Dermis blood vessel endothelial cell (primary cell): ENCODE measurements at regions not wholly inside any gene's neighbourhood (a gene's known extent, or its start where the extent isn't known, plus 50 kb on each side); places are given as distances from the start of the nearest gene placed in this dataset.

Experiments used
- DNase-seq: peaks from one replicate; pipeline ENCODE4 v3.0.0; 2010

DNA sequence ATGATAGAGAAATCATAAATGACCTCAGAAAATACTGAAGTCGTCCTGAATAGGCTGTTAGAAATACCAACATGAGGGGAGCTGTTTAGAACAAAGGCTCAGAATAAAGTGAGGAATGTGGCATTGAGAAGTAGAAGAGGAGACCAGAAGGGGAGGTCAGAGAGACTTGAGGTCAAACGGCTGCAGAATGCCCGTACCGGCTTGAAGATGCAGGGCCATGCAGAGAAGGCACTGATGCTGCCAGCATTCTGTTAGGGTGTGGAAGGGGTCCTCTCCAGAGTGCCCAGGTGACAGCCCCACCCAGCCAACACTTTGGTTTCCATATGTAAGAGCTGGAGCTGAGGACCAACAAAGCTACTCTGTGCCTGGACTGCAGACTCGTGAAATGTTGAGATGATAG, 570.9 kb downstream of the CDH26 start:
- no peak for DNase-seq

DNA sequence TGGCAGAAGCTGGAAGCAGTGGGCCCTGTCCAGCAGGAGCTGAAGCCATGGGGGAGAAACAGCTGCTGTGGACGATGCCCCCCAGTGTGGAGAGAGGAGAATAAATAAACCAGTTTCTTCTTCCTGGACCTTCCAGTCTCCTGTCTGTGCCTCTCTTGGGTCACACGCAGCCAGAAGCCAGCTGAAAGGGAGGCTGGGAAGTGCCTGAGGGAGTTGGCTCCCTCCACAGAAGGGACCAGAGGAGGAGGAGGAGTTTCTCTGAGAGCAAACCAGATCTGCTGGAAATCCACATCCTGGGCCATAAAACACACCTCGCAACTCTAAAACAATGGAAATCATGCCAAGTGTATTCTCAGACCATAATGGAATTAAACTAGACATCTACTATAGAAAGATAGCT, 577.0 kb downstream of the CDH26 start:
- no peak for DNase-seq

DNA sequence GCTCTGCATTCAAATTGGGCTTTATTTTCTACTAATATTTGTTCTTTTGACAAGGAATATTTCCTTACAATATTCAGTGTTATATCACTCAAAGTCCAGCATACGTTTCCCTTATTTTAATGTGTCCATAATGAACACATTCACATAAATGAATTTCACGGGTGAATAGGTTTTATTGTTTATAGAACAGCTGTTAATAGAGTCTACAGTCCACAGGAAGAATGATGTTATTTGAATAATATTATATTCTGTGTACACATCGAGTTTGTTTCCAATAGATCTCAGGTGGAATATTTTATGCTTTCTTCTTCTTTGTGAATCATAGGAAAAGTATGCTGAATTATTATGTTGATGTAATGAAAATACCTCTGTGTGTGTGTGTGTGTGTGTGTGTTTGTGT, 582.4 kb downstream of the CDH26 start:
- DNase-seq, result no peak

DNA sequence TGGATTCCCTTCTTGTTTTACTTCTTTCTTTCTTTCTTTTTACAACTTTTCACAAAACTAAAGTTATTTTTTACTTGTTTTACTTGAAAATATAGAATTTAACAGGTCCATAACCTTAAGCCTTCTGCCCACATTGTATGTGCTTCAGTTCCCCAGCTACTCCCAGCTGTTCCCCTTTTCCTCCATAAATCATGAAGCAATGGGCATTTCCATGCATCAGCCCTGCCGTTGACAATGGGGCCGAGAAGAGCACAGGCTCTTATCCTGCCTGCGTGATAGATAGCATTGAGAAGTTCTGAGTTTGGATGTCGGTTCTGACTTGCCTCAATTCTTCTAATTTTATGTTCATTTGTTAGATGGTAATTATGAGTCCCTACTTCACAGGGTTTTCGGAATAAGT, 583.8 kb downstream of the CDH26 start:
- no peak for DNase-seq

DNA sequence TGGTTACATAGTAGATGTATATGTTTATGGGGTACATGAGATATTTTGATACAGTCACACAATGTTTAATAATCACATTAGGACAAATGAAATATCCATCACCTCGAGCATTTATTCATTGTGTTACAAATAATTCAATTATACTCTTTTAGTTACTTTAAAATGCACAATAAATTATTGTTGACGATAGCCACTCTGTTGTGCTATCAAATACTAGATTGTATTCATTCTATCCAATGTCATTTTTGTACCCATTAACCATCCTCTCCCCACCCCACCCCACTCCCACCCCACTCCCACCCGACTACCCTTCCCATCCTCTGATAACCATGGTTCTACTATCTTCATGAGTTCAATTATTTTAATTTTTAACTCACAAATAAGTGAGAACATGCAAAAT, 585.4 kb downstream of the CDH26 start:
- no peak for DNase-seq

DNA sequence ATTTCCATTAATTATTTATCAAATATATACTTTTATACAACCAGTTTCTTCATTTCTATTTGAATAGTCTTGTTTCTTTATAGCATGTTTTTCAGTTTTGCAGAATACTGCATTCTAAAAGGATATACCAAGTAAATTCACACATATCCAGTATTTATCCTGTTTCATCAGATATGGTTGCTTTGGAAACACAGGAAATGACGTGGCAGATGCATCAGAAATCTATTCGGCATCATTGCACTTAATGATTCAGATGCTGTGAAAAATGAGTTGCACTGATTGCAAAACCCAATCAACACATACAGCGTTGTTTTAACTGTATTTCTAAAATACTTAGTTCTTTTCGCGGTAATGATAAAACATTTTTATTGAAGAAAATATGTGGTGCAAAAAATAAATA, 594.9 kb downstream of the CDH26 start:
- no peak for DNase-seq

DNA sequence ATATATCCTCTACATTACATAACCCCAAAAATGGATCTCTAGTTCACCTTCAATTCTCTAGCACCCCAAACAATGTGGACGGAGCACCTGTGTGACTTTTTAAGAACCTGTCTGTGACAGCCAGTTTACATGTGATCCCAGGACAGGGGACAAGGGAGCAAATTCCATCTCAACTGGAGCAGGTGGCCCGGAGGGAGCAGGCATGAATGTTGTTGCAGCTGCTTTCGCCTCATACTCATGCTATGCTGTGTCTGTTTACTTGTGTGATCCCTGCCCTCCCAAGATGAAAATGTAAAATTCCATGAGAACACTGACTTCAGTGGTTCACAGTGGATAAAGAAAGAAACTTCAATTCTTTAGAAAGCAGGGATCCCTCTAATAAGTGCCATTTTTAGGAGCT, 600.3 kb downstream of the CDH26 start:
- no peak for DNase-seq

DNA sequence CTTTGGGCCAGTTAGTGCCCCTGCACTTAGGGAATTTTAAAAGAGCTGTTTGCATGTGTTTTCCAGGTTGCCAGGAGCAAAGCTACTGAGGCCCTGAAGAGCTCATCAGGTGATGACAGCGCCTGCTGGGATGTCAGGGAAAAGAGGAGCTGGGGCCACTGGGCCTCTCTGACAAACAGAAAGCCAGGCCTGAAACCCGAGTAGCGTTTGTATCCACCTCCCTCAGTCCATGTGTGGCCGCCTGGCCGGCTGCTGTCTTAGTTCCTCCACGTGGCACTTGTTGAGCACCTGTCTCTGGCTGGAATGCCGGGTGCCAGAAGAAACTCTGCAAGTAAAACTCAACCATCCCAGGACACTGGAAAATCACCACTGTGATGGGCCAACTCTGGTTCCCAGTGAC, 601.2 kb downstream of the CDH26 start:
- DNase-seq, result no peak

DNA sequence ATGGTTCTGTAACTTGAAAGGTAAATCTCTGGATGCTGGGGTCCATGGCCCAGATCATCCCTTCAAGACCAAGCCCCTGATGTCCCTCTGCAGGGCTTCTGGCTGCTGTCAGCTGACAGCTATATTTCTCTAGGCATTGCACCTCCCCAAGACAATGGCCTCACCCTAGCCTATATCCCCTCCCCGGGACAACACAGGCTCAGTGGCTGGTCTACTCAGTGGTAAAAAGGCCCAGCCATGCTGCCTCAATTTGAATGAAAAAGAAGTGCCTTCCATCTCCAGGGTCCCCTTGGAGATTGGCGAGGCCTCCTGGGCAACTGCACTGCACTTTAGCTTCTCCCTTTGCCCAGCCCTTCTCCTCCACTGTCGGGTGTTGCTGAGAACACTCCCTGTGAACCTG, 602.8 kb downstream of the CDH26 start:
- DNase-seq, result no peak

DNA sequence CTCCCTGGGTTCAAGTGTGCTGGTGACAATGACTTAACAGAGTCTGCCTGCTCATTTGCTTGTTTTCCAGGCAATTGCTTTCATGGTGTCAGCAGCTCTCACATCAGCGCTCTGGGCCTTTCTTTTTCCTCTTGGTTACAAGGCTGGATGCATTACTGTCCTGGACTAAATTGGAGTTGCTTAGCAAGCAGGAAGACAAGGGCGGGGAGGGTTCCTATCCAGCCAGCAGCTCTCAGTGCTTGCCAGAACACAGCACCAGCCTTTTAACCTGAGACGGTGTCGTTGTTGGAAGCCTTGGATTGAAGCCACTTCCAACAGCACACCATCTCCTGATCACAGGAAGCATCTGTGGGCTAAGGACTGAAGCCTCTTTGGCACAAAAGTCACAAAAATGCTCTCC, 606.9 kb downstream of the CDH26 start:
- DNase-seq, result no peak

DNA sequence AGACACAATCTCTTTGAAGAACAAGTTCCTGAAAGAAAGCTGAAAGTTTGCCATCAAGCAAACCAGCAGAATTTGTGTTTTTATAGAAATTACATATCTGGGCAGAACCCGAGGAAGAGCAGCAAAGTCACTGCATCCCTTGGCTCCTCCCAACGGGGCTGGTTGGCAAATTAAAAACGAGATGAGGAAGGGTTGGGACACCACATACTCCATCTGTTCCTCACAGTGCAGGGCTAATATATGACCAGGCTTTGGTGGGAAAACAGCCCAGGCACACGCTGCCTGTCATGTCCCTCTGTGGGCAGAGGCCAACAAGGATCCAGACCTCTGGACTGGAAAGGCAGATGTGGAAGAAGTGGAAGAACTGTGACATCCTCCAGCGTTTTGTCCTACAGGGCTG, 607.3 kb downstream of the CDH26 start:
- DNase-seq, result no peak

DNA sequence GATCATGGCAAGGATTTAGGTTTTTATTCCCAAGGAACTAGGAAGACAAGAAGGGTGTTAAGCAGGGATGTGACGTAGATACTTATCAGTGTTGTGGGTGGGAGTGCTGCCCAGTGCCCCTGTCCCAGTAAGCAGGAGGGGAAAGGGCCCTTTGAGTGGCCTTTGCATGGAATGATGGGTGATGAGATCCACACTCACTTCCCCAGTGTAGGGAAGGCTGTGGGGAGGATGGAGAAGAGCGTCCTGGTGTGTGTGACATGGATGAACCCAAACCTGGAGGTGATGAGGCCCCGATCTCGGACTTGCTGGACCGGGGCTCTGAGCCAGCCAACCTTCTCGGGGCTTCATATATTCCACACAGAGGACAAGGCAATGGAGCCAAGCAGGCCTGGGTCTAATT, 610.9 kb downstream of the CDH26 start:
- DNase-seq, result no peak

DNA sequence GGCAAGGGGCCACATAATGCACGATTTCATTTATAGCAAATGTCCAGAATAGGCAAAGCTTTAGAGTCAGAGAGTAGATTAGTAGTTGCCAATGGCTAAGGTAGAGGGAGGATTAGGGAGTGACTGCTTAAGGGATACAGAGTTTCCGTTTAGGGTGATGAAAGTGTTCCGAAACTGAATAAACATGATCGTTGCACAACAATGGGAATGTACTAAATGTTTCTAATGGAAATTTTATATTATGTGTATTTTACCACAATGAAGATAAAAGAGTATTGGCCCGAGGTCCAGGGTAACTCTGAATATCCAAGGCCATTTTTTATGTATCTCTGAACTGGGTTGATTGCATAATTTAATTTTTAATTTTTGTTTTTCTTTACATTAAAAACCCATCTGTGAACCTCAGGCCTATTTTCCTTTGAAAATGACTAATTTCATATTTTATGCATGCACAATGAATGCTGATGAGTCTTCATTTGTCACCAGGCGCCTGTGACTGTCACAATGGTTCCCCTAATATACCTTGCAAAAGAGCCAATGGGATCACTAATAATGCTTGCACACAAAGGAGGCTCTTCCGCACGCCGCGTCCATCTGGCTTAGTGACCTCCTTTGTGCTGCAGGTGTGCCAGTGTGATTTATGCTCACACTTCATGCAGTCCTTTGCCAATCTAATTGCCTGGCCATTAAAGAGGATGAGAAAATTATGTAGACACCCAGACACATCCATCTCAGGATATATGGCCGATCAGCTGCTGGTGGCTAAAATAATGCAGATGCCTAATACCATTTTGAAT, 612.5 kb downstream of the CDH26 start:
- no peak for DNase-seq

DNA sequence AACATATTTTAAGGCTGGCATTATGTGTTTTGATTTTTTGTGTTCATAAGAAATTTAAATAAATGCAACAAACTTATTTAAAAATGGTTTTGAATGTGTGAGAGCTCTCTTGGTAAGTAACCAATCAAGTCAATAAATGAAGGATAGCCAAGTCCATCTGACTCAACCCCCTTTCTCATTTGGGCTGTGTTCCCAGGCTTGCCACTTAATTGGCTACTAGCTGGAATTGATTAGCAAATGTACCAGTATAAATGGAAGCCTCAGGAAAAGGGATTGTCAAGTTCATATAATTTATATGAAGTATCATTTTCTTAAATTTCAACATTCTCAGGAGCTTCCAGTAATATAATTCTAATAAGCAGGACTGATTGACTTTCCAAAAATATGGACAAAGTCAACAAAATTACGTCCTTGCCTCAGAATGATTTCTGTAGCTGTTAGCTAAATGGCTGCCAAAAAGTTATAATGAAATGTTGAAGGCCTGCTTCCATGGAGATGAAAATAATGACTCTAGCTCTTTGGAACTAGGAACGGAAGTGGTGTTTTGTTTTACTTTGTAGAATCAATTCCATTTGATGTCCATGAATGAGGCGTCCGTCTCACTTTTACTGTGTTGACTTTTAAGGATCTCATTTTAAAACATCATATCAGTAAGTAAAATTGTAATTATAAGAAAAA, 614.9 kb downstream of the CDH26 start:
- DNase-seq, result no peak

DNA sequence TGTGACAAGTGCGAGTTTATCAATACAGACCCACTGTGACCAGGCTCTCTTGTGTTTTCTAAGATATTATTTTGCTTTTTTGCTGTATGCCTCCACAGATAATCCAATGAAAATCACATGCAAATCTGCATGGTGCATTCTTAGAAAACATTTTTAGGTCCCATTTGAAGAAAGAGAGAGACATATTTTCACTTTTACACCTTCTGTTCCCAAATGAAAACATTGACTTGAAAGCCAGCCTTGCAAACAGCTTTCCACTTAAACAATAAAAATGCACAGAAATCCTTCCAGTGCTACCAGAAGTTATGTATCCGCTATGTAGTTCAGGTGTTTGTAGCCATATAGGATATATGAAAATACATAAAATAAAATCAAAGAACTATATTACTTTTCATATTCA, 618.0 kb downstream of the CDH26 start:
- DNase-seq, result no peak

DNA sequence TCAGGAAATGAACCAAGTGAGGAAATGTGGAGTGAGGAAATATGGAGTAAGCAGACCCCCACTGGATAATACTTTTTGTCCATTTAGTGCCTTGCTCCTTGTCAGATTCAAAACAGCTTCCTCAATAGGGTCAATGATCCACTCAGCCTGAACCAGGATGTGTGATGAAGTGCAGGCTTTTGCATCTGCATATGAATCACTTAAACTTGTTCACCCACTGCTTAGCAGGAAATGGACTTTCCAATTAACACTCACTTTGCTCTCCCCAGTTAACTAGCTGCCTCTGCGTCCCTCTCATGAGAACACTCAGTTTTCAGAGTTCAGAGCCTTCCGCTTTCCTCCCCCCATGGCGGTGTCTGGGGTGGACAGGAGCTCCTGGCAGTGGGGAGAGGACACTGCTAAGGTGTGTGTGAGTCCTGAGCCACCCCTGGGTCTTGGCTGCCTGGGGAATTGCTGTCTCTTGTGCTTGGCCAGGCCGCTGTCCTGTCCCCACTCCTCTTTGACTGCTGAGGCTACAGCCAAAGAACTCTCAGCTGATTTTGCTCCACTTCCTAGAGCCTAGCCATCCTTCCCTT, 621.8 kb downstream of the CDH26 start:
- DNase-seq, result no peak

DNA sequence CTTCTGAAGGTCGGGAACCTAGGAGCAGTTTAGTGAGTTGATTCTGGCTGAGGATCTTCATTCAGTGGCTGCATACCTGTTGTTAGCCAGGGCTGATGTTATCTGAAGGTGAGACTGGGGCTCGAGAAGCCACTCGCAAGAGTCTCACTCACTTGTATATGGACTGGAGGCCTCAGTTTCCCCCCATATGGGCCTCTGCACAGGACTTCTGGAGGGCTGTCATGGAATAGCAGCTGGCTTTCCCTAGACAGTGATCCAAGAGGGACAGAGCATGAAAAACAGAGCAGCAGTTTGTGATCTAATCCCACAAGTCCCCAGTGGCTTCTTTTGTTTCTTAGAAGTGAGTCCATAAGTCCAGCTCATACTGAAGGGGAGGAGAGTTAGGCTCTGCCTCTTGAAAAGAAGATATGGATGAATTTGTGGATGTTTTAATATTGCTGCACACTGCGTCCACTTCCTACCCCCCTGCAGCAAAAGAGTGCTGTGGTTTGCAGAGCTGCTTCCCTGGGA, 623.4 kb downstream of the CDH26 start:
- DNase-seq, result no peak

DNA sequence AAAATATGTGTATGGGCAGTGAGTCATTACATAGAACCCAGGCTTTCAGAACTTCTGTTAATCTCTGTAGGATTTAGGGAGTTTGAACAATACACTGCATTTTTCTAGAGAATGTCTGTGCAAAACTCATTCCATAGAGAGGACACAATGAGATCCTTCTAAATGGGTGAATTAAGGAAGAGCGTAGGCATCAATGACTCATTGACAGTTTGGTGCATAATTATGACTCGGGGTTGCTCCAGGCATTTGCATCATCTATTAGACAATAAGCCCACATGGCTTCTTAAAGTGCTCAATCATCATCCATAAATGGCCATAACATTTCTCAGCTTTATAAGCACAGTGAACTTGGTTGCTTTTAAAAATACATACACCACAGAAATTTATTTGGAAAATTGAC, 625.5 kb downstream of the CDH26 start:
- no peak for DNase-seq

DNA sequence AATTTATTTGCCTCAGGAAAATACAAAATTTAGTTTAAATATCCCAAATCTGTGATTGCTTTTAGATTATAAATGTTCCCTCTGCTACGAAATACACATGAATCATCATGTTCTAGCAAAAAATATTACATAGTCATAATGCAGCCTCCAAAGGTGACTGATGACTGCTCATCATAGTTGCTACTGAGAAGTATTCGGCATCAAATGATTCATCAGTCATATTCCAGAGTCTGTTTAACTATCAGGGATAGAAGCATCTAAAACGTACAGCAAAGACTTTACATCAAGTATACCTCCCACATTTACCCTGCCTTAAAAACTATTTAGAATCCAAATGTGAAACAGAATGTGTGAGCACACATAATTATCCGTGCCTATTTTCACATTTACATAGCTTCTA, 626.0 kb downstream of the CDH26 start:
- no peak for DNase-seq

DNA sequence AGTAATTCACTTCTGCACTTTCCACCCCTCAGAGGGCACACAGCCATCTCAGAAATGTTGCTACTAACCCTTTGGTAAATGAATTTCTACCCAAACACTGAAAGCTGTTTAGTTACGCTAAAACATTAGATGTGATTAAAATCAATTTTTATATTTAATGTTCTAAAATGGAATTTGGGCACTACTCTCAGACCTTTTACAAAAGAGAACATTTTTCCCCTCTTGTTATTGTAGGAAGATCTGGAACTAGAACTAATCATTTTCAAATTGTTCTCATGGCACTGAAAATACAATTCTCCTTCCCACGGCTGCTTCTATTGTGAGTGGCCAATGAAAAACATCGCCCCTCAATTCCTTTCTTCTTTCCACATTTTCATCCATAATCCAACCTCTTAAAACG, 627.4 kb downstream of the CDH26 start:
- no peak for DNase-seq

DNA sequence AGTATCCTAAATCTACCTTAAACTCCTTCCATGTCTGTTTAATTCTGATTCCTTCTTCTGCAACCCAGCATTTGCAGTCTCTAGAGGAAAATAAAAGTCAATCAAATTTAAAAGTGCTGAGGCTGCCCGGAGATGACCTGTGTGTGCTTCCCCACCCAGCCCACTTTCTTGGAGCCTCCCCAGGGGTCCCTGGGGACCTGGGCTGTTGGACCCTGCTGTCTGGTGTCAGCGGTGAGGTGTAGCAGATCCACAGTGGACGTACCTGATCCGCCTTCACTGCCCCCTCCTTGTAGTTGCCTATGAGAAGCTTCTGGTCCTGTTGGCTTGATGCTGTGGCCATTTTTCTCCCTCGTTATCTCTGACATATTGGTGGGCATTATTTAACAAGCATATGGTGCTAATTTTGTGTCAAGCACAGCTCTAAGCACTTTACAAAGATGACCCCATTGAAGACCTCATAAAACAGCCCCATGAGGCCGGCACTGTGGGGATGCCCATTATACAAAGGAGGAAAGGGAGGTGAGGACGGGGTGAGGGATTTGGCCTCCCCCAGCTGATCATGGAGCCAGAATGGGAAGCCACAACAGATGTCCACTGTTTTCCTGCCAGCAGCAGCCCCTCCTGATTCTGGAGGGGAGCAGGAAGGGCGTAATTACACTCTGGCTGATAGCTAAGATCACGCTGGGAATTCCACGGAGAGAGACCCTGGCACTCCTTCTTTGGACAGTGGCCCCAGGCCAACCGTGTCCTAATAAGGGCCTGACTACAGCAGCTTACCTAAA, 628.2 kb downstream of the CDH26 start:
- no peak for DNase-seq

DNA sequence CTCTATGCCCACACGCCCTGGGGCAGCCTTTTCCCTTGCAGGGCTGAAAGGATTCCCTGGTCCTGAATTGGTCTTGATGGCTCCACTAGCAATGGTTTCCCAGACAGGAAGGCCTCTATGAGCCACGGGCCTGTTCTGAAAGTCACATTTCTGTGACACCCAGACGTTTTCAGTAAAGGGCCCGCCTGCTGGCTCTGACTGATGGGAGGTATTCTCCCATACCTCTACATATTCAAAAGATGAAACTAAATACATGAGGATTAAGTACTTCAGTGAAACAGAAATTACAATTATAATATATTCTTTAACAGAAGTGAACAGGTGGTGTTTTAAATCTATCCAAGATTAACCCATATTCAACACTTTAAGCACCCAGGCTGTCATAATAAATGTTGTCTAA, 629.8 kb downstream of the CDH26 start:
- no peak for DNase-seq

DNA sequence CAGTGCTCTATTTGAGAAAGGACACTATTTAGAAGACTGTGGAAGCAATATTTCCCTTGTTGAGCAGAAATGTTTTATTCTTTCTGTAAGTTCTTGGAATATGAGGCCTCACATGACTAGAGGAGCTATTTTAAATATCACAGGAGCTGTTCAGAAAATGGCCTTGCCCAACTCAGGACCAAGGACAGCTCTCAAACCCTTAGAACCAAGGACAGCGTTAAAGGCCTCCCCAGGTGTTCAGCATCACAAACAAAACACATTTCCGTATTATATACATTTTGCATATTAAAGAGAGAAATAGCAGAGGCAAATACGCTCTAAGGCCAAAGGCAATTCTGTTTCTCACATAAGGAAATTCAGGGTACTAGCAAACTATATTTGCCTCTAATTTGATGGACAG, 631.4 kb downstream of the CDH26 start:
- no peak for DNase-seq
